SU-DHL-6 (cell line): ENCODE measurements at regions not wholly inside any gene's neighbourhood (a gene's known extent, or its start where the extent isn't known, plus 50 kb on each side); places are given as distances from the start of the nearest gene placed in this dataset.

Experiments
- CTCF ChIP-seq: fragments of 200-600 bp; sonication (generic); IDR thresholded peaks from one replicate; pipeline ENCODE4 v1.5.1; 2017; ENCODE audit warnings: antibody characterized with exemption, mild to moderate bottlenecking, low read length, moderate library complexity; ENCODE audit not compliant: insufficient read depth, poor library complexity, severe bottlenecking
- EZH2phosphoT487 ChIP-seq: fragments of 200-600 bp; sonication (generic), shearing (Covaris generic); conservative IDR thresholded peaks from 2 replicates; pipeline ENCODE4 v1.6.1; 2018; ENCODE audit warnings: mild to moderate bottlenecking, antibody characterized with exemption, low read length, moderate library complexity, mixed read lengths

- TF ChIP-seq CTCF = no peak
- no peak for TF ChIP-seq EZH2phosphoT487
Observed at GRCh38 chrX:4110964-4111363, 397.5 kb upstream of the PRKX start.
